Upper lobe of right lung (tissue), 1 donor: ENCODE measurements at regions not wholly inside any gene's neighbourhood (a gene's known extent, or its start where the extent isn't known, plus 50 kb on each side); places are given as distances from the start of the nearest gene placed in this dataset.

Experiments used
- ATAC-seq: fragments of 200-7000 bp; cut with Tn5 transposase; one replicate; pipeline ENCODE4 v1.9.1; 2020; ENCODE audit warnings: mild to moderate bottlenecking, moderate library complexity
- DNase-seq: peaks from one replicate; pipeline ENCODE4 v3.0.0-alpha.2; 2020
- H3K27ac ChIP-seq: fragments of 200-600 bp; one replicate; pipeline ENCODE4 v1.8.0; 2022
- H3K27me3 ChIP-seq: fragments of 200-600 bp; one replicate; pipeline ENCODE4 v1.8.0; 2022; ENCODE audit warnings: mild to moderate bottlenecking
- H3K36me3 ChIP-seq: fragments of 200-600 bp; one replicate; pipeline ENCODE4 v1.8.0; 2022
- H3K4me1 ChIP-seq: fragments of 200-600 bp; one replicate; pipeline ENCODE4 v1.8.0; 2022
- H3K4me3 ChIP-seq: fragments of 200-600 bp; one replicate; pipeline ENCODE4 v1.8.0; 2022; ENCODE audit warnings: mild to moderate bottlenecking
- H3K9me3 ChIP-seq: fragments of 200-600 bp; one replicate; pipeline ENCODE4 v1.8.0; 2022
- intact Hi-C: fragments of 100-400 bp; cut with DNase I; formaldehyde crosslinking; loops from one replicate; pipeline ENCODE4 v1.11.0; 2022
- TF ChIP-seq, protein P1 (sequence below): fragments of 200-600 bp; IDR thresholded peaks from one replicate; pipeline ENCODE4 v1.8.0; 2022; ENCODE audit warnings: antibody characterized with exemption
- donor health status: DM: no; HTN: yes; CAD: no; lungs with severe emphysema.

GRCh38 chr7:110264288-110264687 lies 826.6 kb upstream of the LRRN3 start:
- ATAC-seq = no peak
- no peaks in the 10 kb centered on the region for H3K9me3 ChIP-seq
- no peak for DNase-seq
- no peaks in the 10 kb centered on the region for H3K36me3 ChIP-seq
- TF ChIP-seq, protein P1, sequence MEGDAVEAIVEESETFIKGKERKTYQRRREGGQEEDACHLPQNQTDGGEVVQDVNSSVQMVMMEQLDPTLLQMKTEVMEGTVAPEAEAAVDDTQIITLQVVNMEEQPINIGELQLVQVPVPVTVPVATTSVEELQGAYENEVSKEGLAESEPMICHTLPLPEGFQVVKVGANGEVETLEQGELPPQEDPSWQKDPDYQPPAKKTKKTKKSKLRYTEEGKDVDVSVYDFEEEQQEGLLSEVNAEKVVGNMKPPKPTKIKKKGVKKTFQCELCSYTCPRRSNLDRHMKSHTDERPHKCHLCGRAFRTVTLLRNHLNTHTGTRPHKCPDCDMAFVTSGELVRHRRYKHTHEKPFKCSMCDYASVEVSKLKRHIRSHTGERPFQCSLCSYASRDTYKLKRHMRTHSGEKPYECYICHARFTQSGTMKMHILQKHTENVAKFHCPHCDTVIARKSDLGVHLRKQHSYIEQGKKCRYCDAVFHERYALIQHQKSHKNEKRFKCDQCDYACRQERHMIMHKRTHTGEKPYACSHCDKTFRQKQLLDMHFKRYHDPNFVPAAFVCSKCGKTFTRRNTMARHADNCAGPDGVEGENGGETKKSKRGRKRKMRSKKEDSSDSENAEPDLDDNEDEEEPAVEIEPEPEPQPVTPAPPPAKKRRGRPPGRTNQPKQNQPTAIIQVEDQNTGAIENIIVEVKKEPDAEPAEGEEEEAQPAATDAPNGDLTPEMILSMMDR = no peak
- H3K4me3 ChIP-seq = no peak overlapping the region
- H3K27ac ChIP-seq = no peak overlapping the region
- intact Hi-C loops = no loop called here
- H3K4me1 ChIP-seq = no peaks in the 10 kb centered on the region
- H3K27me3 ChIP-seq = no peaks in the 10 kb centered on the region

GRCh38 chr7:110281362-110281761 lies 809.6 kb upstream of the LRRN3 start:
- H3K4me3 ChIP-seq = no peak overlapping the region
- H3K27ac ChIP-seq = no peak overlapping the region
- ATAC-seq (no peak), DNase-seq (no peak)
- H3K4me1 ChIP-seq = no peaks in the 10 kb centered on the region
- H3K27me3 ChIP-seq = no peaks in the 10 kb centered on the region
- no peaks in the 10 kb centered on the region for H3K36me3 ChIP-seq
- intact Hi-C loops = no loop called here
- no peaks in the 10 kb centered on the region for H3K9me3 ChIP-seq
- TF ChIP-seq, protein P1 = no peak

GRCh38 chr7:110283056-110283455 lies 807.9 kb upstream of the LRRN3 start:
- Histone ChIP-seq H3K27me3 (no peaks in the 10 kb centered on the region), H3K36me3 (no peaks in the 10 kb centered on the region), H3K9me3 (no peaks in the 10 kb centered on the region), H3K4me3 (no peak overlapping the region), H3K4me1 (no peaks in the 10 kb centered on the region), H3K27ac (no peak overlapping the region)
- intact Hi-C loops = no loop called here
- DNase-seq (no peak), ATAC-seq (no peak)
- TF ChIP-seq, protein P1 = no peak

- TF ChIP-seq, protein P1 = no peak
- Histone ChIP-seq H3K9me3 (no peaks in the 10 kb centered on the region), H3K27me3 (no peaks in the 10 kb centered on the region), H3K4me1 (no peaks in the 10 kb centered on the region), H3K27ac (no peak overlapping the region), H3K36me3 (no peaks in the 10 kb centered on the region), H3K4me3 (no peak overlapping the region)
- ATAC-seq (no peak), DNase-seq (no peak)
- intact Hi-C loops = no loop called here
These were observed 799.5 kb upstream of the LRRN3 start for GRCh38 chr7:110291430-110291829.

DNA sequence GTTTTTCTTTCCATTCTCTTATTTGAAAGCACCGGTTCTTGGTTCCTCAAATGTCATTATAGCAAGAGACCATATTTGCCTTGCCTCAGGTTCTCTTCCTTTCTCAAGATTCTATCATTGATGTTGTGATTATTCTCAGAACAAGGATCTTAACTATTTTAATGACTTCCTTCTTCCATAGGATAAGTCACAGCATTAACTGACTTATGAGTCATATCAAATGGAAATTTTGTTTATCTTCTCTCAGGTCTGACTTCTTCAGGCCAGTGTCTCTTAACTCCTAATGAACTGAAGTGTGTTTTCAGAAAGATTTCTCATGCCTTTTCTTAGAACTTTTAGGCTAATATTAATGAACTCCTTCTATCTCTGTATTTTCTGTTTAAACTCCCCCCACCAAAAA lies 794.6 kb upstream of the LRRN3 start:
- no peaks in the 10 kb centered on the region for H3K4me1 ChIP-seq
- H3K9me3 ChIP-seq = no peaks in the 10 kb centered on the region
- ATAC-seq = no peak
- no peak overlapping the region for H3K27ac ChIP-seq
- H3K36me3 ChIP-seq = no peaks in the 10 kb centered on the region
- intact Hi-C loops = no loop called here
- no peak overlapping the region for H3K4me3 ChIP-seq
- TF ChIP-seq, protein P1 = no peak
- no peaks in the 10 kb centered on the region for H3K27me3 ChIP-seq
- DNase-seq = no peak

GRCh38 chr7:110307776-110308175 lies 783.2 kb upstream of the LRRN3 start:
- H3K9me3 ChIP-seq = no peaks in the 10 kb centered on the region
- DNase-seq = no peak
- H3K27me3 ChIP-seq = no peaks in the 10 kb centered on the region
- no peak overlapping the region for H3K4me3 ChIP-seq
- intact Hi-C loops = no loop called here
- no peak for ATAC-seq
- no peaks in the 10 kb centered on the region for H3K36me3 ChIP-seq
- no peaks in the 10 kb centered on the region for H3K4me1 ChIP-seq
- TF ChIP-seq, protein P1 = no peak
- no peak overlapping the region for H3K27ac ChIP-seq
